ENCODE measurements at regions not wholly inside any gene's neighbourhood (a gene's known extent, or its start where the extent isn't known, plus 50 kb on each side); places are given as distances from the start of the nearest gene placed in this dataset.

DNA sequence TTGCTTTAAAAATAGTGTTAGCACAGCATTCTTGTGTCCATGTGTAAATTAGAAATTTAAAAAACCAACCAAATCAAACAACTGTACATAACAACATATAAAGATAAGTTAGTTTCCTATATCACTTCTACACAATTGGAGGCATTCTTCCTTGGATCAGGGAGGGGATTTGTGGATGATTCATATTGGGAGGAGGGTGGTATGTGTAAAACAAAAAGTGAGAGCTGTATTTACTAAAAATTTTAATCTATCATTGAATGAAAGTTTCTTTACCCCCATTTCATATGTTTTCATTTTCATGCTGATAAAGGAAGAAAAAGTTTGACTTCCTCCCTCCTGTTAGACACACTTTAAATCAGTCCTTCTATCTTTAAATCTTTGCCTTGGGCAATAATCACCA, 325.0 kb downstream of the SATB1 start:
- peaks cover 23% of the 10 kb centered on the region for H3K9me3 Mint-ChIP-seq
- no peak for DNase-seq
- no peak for TF ChIP-seq CTCF (conservative IDR thresholded peaks at IDR 0.05)
- no peak overlapping the region for H3K27ac ChIP-seq (ENCODE audit: low read depth, low read length)
- peaks cover 26% of the 10 kb centered on the region for H3K36me3 Mint-ChIP-seq (ENCODE audit: low read depth)
- no peaks in the 10 kb centered on the region for H3K36me3 ChIP-seq (ENCODE audit: control insufficient read depth, insufficient read depth, low read length)
- no peak overlapping the region for H3K27ac Mint-ChIP-seq
- H3K27me3 ChIP-seq (ENCODE audit: control insufficient read depth, insufficient read depth, low read length, poor library complexity, severe bottlenecking) = no peaks in the 10 kb centered on the region
- no peaks in the 10 kb centered on the region for H3K27me3 Mint-ChIP-seq (ENCODE audit: insufficient read depth)
- no peak overlapping the region for H3K4me3 ChIP-seq (ENCODE audit: low read length)
- no peaks in the 10 kb centered on the region for H3K4me1 Mint-ChIP-seq
- H3K4me3 Mint-ChIP-seq = no peak overlapping the region
- no peak overlapping the region for H3K9ac ChIP-seq (ENCODE audit: extremely low read depth, low read length, poor library complexity, severe bottlenecking)
- peaks cover 27% of the 10 kb centered on the region for H3K9me3 ChIP-seq (ENCODE audit: control insufficient read depth, low read length)
- H3K4me1 ChIP-seq (ENCODE audit: control insufficient read depth, insufficient read depth, low read length) = no peaks in the 10 kb centered on the region

- H3K9me3 ChIP-seq (ENCODE audit: control insufficient read depth, low read length) = peaks cover 27% of the 10 kb centered on the region
- no peak overlapping the region for H3K9ac ChIP-seq (ENCODE audit: extremely low read depth, low read length, poor library complexity, severe bottlenecking)
- no peak for DNase-seq
These were observed 325.5 kb downstream of the SATB1 start for GRCh38 chr3:18099611-18100010.

GRCh38 chr3:18098960-18099587, 326.1 kb downstream of the SATB1 start:
- Mint-ChIP-seq H3K36me3 (ENCODE audit: low read depth) (peaks cover 36% of the 10 kb centered on the region), H3K27me3 (ENCODE audit: insufficient read depth) (no peaks in the 10 kb centered on the region), H3K27ac (no peak overlapping the region), H3K9me3 (peaks cover 23% of the 10 kb centered on the region), H3K4me3 (no peak overlapping the region), H3K4me1 (no peaks in the 10 kb centered on the region)
- Histone ChIP-seq H3K9ac (ENCODE audit: extremely low read depth, low read length, poor library complexity, severe bottlenecking) (no peak overlapping the region), H3K36me3 (ENCODE audit: control insufficient read depth, insufficient read depth, low read length) (no peaks in the 10 kb centered on the region), H3K9me3 (ENCODE audit: control insufficient read depth, low read length) (peaks cover 27% of the 10 kb centered on the region), H3K4me1 (ENCODE audit: control insufficient read depth, insufficient read depth, low read length) (no peaks in the 10 kb centered on the region), H3K27ac (ENCODE audit: low read depth, low read length) (no peak overlapping the region), H3K27me3 (ENCODE audit: control insufficient read depth, insufficient read depth, low read length, poor library complexity, severe bottlenecking) (no peaks in the 10 kb centered on the region), H3K4me3 (ENCODE audit: low read length) (no peak overlapping the region)
- peak; percentile 69 for DNase-seq
- 91 to 93% methylated on average over 4 to 6 of the region's 6 CpGs for WGBS, 2 experiments (ENCODE audit: insufficient coverage in 1 of 2, insufficient read length in 1 of 2)
- TF ChIP-seq CTCF (conservative IDR thresholded peaks at IDR 0.05) = no peak

More at GRCh38 chr3:18099611-18100010, 325.5 kb downstream of the SATB1 start:
- WGBS, 2 experiments (ENCODE audit: insufficient coverage in 1 of 2, insufficient read length in 1 of 2) = 92 to 94% methylated on average over 3 to 5 of the region's 5 CpGs
- Mint-ChIP-seq H3K27me3 (ENCODE audit: insufficient read depth) (no peaks in the 10 kb centered on the region), H3K27ac (no peak overlapping the region), H3K36me3 (ENCODE audit: low read depth) (peaks cover 30% of the 10 kb centered on the region), H3K4me1 (no peaks in the 10 kb centered on the region), H3K4me3 (no peak overlapping the region), H3K9me3 (peaks cover 23% of the 10 kb centered on the region)
- Histone ChIP-seq H3K36me3 (ENCODE audit: control insufficient read depth, insufficient read depth, low read length) (no peaks in the 10 kb centered on the region), H3K4me3 (ENCODE audit: low read length) (no peak overlapping the region), H3K4me1 (ENCODE audit: control insufficient read depth, insufficient read depth, low read length) (no peaks in the 10 kb centered on the region), H3K27ac (ENCODE audit: low read depth, low read length) (no peak overlapping the region), H3K27me3 (ENCODE audit: control insufficient read depth, insufficient read depth, low read length, poor library complexity, severe bottlenecking) (no peaks in the 10 kb centered on the region)
- no peak for TF ChIP-seq CTCF (conservative IDR thresholded peaks at IDR 0.05)

All from endodermal cell (in vitro differentiated cells).